H9 (cell line): ENCODE measurements at regions not wholly inside any gene's neighbourhood (a gene's known extent, or its start where the extent isn't known, plus 50 kb on each side); places are given as distances from the start of the nearest gene placed in this dataset.

Source experiments
- DNase-seq: peaks from one replicate; pipeline ENCODE4 v3.0.0-alpha.2; 2017
- H2AFZ ChIP-seq: one replicate; pipeline ENCODE4 v1.6.1; 2013; ENCODE audit warnings: mild to moderate bottlenecking, low read length, control low read depth, moderate library complexity
- H2AK5ac ChIP-seq: 2 replicates; pipeline ENCODE4 v1.6.1; 2013; ENCODE audit warnings: low read length, control low read depth, mixed read lengths; ENCODE audit not compliant: insufficient read length
- H2BK120ac ChIP-seq: one replicate; pipeline ENCODE4 v1.6.1; 2013; ENCODE audit warnings: low read depth, mild to moderate bottlenecking, low read length, control low read depth, inconsistent platforms; ENCODE audit not compliant: poor library complexity, severe bottlenecking
- H2BK12ac ChIP-seq: 2 replicates; pipeline ENCODE4 v1.6.1; 2013; ENCODE audit warnings: low read length, control low read depth, mixed read lengths, low read depth; ENCODE audit not compliant: insufficient read length
- H2BK15ac ChIP-seq: 2 replicates; pipeline ENCODE4 v1.6.1; 2013; ENCODE audit warnings: low read depth, low read length, control low read depth
- H2BK20ac ChIP-seq: one replicate; pipeline ENCODE4 v1.6.1; 2013; ENCODE audit warnings: low read depth, mild to moderate bottlenecking, low read length, control low read depth, inconsistent platforms; ENCODE audit not compliant: poor library complexity, severe bottlenecking
- H2BK5ac ChIP-seq: 2 replicates; pipeline ENCODE4 v1.6.1; 2013; ENCODE audit warnings: low read length, control low read depth, mixed read lengths; ENCODE audit not compliant: insufficient read length
- H3K14ac ChIP-seq: 2 replicates; pipeline ENCODE4 v1.6.1; 2013; ENCODE audit warnings: low read length, control low read depth; ENCODE audit not compliant: insufficient read depth
- H3K18ac ChIP-seq: 2 replicates; pipeline ENCODE4 v1.6.1; 2013; ENCODE audit warnings: low read depth, mild to moderate bottlenecking, mixed read lengths, low read length, control low read depth; ENCODE audit not compliant: insufficient read length
- H3K23ac ChIP-seq: 2 replicates; pipeline ENCODE4 v1.6.1; 2013; ENCODE audit warnings: low read length, control low read depth, mixed read lengths, low read depth; ENCODE audit not compliant: insufficient read length
- H3K23me2 ChIP-seq: 2 replicates; pipeline ENCODE4 v1.6.1; 2013; ENCODE audit warnings: low read depth, mild to moderate bottlenecking, mixed read lengths, low read length, control low read depth; ENCODE audit not compliant: insufficient read length, poor library complexity, severe bottlenecking
- H3K27ac ChIP-seq: 2 replicates; pipeline ENCODE4 v1.5.1; 2013; ENCODE audit warnings: low read length, control low read depth, mixed read lengths, low read depth; ENCODE audit not compliant: insufficient read length
- H3K27me3 ChIP-seq: 2 replicates; pipeline ENCODE4 v1.6.1; 2013; ENCODE audit warnings: low read length, control low read depth, inconsistent platforms; ENCODE audit not compliant: insufficient read depth
- H3K4ac ChIP-seq: 2 replicates; pipeline ENCODE4 v1.6.1; 2013; ENCODE audit warnings: low read depth, mild to moderate bottlenecking, control low read depth, inconsistent platforms, low read length, moderate library complexity
- H3K4me1 ChIP-seq: 2 replicates; pipeline ENCODE4 v1.6.1; 2013; ENCODE audit warnings: low read length, control low read depth, inconsistent platforms; ENCODE audit not compliant: insufficient read depth
- H3K4me2 ChIP-seq: 2 replicates; pipeline ENCODE4 v1.6.1; 2013; ENCODE audit warnings: low read length, control low read depth, mixed read lengths; ENCODE audit not compliant: insufficient read length, insufficient read depth
- H3K56ac ChIP-seq: 2 replicates; pipeline ENCODE4 v1.6.1; 2013; ENCODE audit warnings: low read depth, mild to moderate bottlenecking, mixed read lengths, low read length, control low read depth; ENCODE audit not compliant: insufficient read length
- H3K79me1 ChIP-seq: 2 replicates; pipeline ENCODE4 v1.6.1; 2013; ENCODE audit warnings: low read depth, mild to moderate bottlenecking, moderate library complexity, low read length, control low read depth, inconsistent platforms; ENCODE audit not compliant: insufficient read depth, poor library complexity, severe bottlenecking
- H3K79me2 ChIP-seq: 2 replicates; pipeline ENCODE4 v1.6.1; 2013; ENCODE audit warnings: low read length, control low read depth, inconsistent platforms; ENCODE audit not compliant: insufficient read depth
- H3K9ac ChIP-seq: 2 replicates; pipeline ENCODE4 v1.6.1; 2013; ENCODE audit warnings: low read length, control low read depth, mixed read lengths; ENCODE audit not compliant: insufficient read length; ENCODE audit errors: extremely low read depth
- H3K9me3 ChIP-seq: one replicate; pipeline ENCODE4 v1.6.1; 2013; ENCODE audit warnings: low read depth, low read length, inconsistent platforms; ENCODE audit not compliant: control insufficient read depth
- H3T11ph ChIP-seq: one replicate; pipeline ENCODE4 v1.6.1; 2013; ENCODE audit warnings: mild to moderate bottlenecking, low read length, control low read depth, inconsistent platforms
- H4K20me1 ChIP-seq: one replicate; pipeline ENCODE4 v1.6.1; 2013; ENCODE audit not compliant: control insufficient read depth, insufficient read length, insufficient read depth
- H4K5ac ChIP-seq: 2 replicates; pipeline ENCODE4 v1.6.1; 2013; ENCODE audit warnings: low read depth, mild to moderate bottlenecking, mixed read lengths, low read length, control low read depth; ENCODE audit not compliant: insufficient read length
- H4K8ac ChIP-seq: replicated peaks from 2 replicates; pipeline ENCODE4 v1.6.1; 2013; ENCODE audit warnings: low read length, control low read depth, mixed read lengths, low read depth; ENCODE audit not compliant: insufficient read length
- H4K91ac ChIP-seq: 2 replicates; pipeline ENCODE4 v1.6.1; 2013; ENCODE audit warnings: low read depth, mild to moderate bottlenecking, moderate library complexity, mixed read lengths, low read length, control low read depth; ENCODE audit not compliant: insufficient read length
- H3K27ac Mint-ChIP-seq, 3 experiments: 2 replicates in 2 of 3; 3 replicates in 1 of 3; pipeline ENCODE4 v1.8.0; 2020 to 2021; ENCODE audit warnings: mixed read lengths in 3 of 3, mild to moderate bottlenecking in 1 of 3, moderate library complexity in 1 of 3
- H3K27me3 Mint-ChIP-seq: 2 replicates; pipeline ENCODE4 v1.8.0; 2021; ENCODE audit warnings: low read depth, mild to moderate bottlenecking, moderate library complexity, mixed read lengths
- H3K36me3 Mint-ChIP-seq, 3 experiments: 2 replicates in 2 of 3; 3 replicates in 1 of 3; pipeline ENCODE4 v1.8.0; 2020 to 2021; ENCODE audit warnings: low read depth in 3 of 3, mixed read lengths in 3 of 3; ENCODE audit not compliant: insufficient read depth in 1 of 3
- H3K4me1 Mint-ChIP-seq, 2 experiments: 2 replicates each; pipeline ENCODE4 v1.8.0; 2020; ENCODE audit warnings: mixed read lengths in 2 of 2
- H3K4me3 Mint-ChIP-seq, 2 experiments: 2 replicates in 1 of 2; 3 replicates in 1 of 2; pipeline ENCODE4 v1.8.0; 2020 to 2021; ENCODE audit warnings: mild to moderate bottlenecking in 2 of 2, mixed read lengths in 2 of 2, moderate library complexity in 1 of 2
- H3K9me3 Mint-ChIP-seq, 2 experiments: 2 replicates in 1 of 2; 3 replicates in 1 of 2; pipeline ENCODE4 v1.8.0; 2020; ENCODE audit warnings: mild to moderate bottlenecking in 2 of 2, mixed read lengths in 2 of 2, moderate library complexity in 1 of 2
- CTCF ChIP-seq: fragments of 200-600 bp; sonication (generic); conservative IDR thresholded peaks from 3 replicates; pipeline ENCODE4 v1.8.0; 2021; ENCODE audit warnings: antibody characterized with exemption, mild to moderate bottlenecking
- WGBS: extraction: QIAGEN DNeasy Blood & Tissue Kit; methylation state at CpG from one replicate; pipeline ENCODE4 v1.1.7; 2013; ENCODE audit warnings: missing lambda C conversion rate, low lambda C conversion rate, mixed read lengths; ENCODE audit not compliant: insufficient read length; ENCODE audit errors: extremely low coverage; 5-methylcytosine and 5-hydroxymethylcytosine counted together

DNA sequence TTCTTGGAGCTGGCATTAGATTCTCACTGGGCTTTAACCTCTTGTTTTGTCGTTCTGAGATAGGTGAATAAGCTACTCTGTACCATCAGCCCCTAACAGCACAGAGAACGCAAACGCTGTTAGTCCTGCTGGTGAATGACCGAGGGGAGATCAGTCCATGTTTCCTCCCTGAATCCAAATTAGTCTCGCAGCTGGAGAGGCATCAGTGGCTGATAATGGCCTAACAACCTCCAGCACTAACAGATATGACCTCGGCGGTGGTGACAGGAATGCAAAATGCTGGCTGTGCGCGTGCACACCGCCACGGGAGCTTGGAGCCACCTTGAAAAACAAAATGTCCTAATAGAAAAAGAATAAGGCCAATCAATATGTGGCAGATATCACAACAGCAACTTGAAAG lies 77.6 kb upstream of the IRX1 start:
- TF ChIP-seq CTCF = no peak
- Histone ChIP-seq H2BK5ac (no peak overlapping the region), H2BK15ac (no peak overlapping the region), H3K79me2 (no peaks in the 10 kb centered on the region), H3K9me3 (no peaks in the 10 kb centered on the region), H3K9ac (no peak overlapping the region), H4K91ac (no peak overlapping the region), H3K79me1 (no peaks in the 10 kb centered on the region), H2AK5ac (no peak overlapping the region), H4K8ac (no peak overlapping the region), H2BK12ac (peak overlapping the region; percentile 80), H2BK120ac (no peak overlapping the region), H3K4ac (no peak overlapping the region), H3K4me1 (peaks cover 2% of the 10 kb centered on the region), H3K27me3 (no peaks in the 10 kb centered on the region), H4K5ac (no peak overlapping the region), H2BK20ac (no peak overlapping the region), H4K20me1 (no peaks in the 10 kb centered on the region), H3K4me2 (no peak overlapping the region), H3K18ac (no peak overlapping the region), H3T11ph (no peak overlapping the region), H3K23ac (no peak overlapping the region), H3K14ac (no peak overlapping the region; the same call in 1 of the 2 replicates), H3K23me2 (no peaks in the 10 kb centered on the region), H3K27ac (no peak overlapping the region), H3K56ac (no peak overlapping the region), H2AFZ (no peak overlapping the region)
- no peak overlapping the region for H3K4me3 Mint-ChIP-seq
- no CpG with 5 or more reads among the region's 11 CpGs for WGBS
- peaks cover 0 to 1% (median 0%) of the 10 kb centered on the region in 3 experiments; a peak in 1 of 7 replicates for H3K36me3 Mint-ChIP-seq
- DNase-seq = no peak
- H3K4me1 Mint-ChIP-seq = peaks cover 23% of the 10 kb centered on the region in 2 experiments
- no peak overlapping the region for H3K27ac Mint-ChIP-seq
- no peaks in the 10 kb centered on the region for H3K9me3 Mint-ChIP-seq
- peaks cover 2% of the 10 kb centered on the region; the same call in 1 of the 2 replicates for H3K27me3 Mint-ChIP-seq
